ENCODE measurements at regions not wholly inside any gene's neighbourhood (a gene's known extent, or its start where the extent isn't known, plus 50 kb on each side); places are given as distances from the start of the nearest gene placed in this dataset.
A peak's percentile ranks its signal among the peaks of the same experiment; 100 is the strongest.

DNA sequence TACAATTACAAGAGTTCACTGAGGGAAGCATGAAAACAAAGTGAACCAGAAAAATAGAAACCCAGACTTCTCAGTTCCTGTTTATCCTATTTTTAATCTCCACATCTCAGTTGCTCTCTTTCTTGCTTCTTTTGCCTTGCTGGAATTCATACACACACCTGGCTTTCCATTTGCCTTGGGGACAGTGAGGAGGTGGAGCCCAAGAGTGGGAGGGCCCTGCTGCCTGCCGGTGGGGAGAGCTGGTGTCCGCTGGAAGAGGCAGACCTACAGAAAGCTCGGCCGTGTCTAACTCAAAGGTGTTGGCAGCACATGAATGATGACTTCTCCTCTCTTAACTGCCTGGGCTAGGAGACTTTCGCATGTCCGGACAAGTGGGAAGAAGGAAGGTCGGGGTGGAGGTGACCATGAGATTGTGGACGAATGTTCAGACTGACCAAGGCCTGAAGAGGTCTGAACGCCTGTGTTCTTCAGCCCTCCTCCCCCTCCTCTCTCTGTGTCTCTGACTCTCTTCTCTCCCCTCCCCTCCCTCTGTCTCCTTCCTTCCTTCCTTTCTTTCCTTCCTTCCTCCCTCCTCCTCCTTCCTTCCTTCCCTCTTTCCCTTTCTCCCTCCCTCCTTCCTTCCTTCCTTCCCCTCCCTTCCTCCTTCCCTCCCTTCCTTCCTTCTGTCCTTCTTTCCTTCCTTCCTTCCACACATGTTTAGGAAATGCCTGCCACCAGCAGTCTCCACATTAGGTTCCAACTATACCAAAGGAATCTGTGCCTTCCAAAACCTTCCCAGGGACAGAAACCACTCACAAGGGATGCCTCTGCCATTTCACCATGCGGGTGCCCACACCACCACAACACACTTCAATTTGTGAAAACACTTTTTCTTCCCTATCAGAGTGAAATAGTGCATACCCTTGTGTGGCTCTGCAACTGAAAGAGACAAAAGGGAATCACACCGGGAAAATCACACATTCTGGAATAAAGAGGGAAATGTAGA is 157.3 kb upstream of the RUNX1 start:
- Histone ChIP-seq H3K9me2 (replicated peaks; ENCODE audit: insufficient read depth, low read length) (no peaks in the 10 kb centered on the region), H3K27me3 (replicated peaks; ENCODE audit: insufficient read depth, low read length) (peaks cover 15% of the 10 kb centered on the region; the same call in 1 of the 2 replicates), H3K36me3 (replicated peaks; ENCODE audit: insufficient read depth, low read length) (no peaks in the 10 kb centered on the region), H3K9me3 (replicated peaks; ENCODE audit: insufficient read depth, low read length) (no peaks in the 10 kb centered on the region), H2AFZ (ENCODE audit: low read length) (peak overlapping the region; percentile 39; the same call in 1 of the 2 replicates), H3K4me3 (ENCODE audit: low read length) (peak overlapping the region; percentile 35), H3K9ac (ENCODE audit: low read length) (no peak overlapping the region), H4K20me1 (ENCODE audit: insufficient read depth, low read length) (no peaks in the 10 kb centered on the region), H3K4me1 (ENCODE audit: low read length) (peaks cover 19% of the 10 kb centered on the region), H3K79me2 (ENCODE audit: low read length) (no peaks in the 10 kb centered on the region), H3K27ac (ENCODE audit: low read length) (no peak overlapping the region; the same call in 1 of the 2 replicates), H3K4me2 (ENCODE audit: low read depth, low read length) (peak overlapping the region; percentile 57), H3F3A (ENCODE audit: insufficient read depth, low read length) (peaks cover 6% of the 10 kb centered on the region; the same call in 1 of the 2 replicates)
- TF ChIP-seq, protein P1, sequence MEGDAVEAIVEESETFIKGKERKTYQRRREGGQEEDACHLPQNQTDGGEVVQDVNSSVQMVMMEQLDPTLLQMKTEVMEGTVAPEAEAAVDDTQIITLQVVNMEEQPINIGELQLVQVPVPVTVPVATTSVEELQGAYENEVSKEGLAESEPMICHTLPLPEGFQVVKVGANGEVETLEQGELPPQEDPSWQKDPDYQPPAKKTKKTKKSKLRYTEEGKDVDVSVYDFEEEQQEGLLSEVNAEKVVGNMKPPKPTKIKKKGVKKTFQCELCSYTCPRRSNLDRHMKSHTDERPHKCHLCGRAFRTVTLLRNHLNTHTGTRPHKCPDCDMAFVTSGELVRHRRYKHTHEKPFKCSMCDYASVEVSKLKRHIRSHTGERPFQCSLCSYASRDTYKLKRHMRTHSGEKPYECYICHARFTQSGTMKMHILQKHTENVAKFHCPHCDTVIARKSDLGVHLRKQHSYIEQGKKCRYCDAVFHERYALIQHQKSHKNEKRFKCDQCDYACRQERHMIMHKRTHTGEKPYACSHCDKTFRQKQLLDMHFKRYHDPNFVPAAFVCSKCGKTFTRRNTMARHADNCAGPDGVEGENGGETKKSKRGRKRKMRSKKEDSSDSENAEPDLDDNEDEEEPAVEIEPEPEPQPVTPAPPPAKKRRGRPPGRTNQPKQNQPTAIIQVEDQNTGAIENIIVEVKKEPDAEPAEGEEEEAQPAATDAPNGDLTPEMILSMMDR (IDR thresholded peaks at IDR 0.05; ENCODE audit: low read length), result no peak
- TF ChIP-seq EZH2phosphoT487 (IDR thresholded peaks at IDR 0.05; ENCODE audit: low read length) (no peak), EZH2 (optimal IDR thresholded peaks at IDR 0.05; ENCODE audit: low read depth, low read length) (no peak)
- peak; percentile 77 for DNase-seq

DNA sequence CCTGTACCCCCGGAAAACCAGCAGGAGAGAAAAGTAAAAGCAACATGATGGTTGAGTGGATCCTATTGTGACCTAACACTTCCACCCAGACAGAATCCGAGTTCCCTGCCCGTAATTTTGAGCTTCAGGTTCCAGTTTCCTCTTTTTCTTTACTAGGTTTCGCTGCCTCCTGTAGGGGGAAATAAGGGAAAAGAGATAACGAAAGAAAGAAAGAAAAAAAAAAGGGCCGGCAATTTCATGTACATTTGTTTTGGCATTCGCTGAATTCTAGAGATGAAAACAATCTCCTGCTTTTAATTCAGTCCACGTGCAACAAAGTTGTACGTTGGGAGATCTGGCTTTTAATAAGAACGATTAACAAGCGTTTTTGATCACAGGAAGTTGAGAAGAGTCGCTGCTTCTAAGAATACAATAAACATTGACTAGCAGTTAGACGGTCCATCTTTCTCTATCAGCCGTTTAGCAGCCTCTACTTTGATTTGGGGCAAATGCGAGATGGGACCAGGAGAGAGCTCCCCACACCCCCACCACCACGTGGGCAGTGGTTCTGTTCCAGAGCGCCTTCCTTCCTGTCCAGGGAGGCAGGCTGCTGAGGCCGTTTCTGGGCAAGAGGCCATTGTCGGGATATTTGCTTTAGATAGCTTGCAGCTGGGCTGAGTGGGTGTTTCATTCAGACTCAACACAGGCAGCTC is 155.9 kb upstream of the RUNX1 start:
- H3K4me2 ChIP-seq (ENCODE audit: low read depth, low read length), result no peak overlapping the region; the same call in 1 of the 2 replicates
- no peaks in the 10 kb centered on the region for H3K9me2 ChIP-seq (replicated peaks; ENCODE audit: insufficient read depth, low read length)
- no peaks in the 10 kb centered on the region for H3K36me3 ChIP-seq (replicated peaks; ENCODE audit: insufficient read depth, low read length)
- peaks cover 6% of the 10 kb centered on the region; the same call in 1 of the 2 replicates for H3F3A ChIP-seq (ENCODE audit: insufficient read depth, low read length)
- no peak for DNase-seq
- TF ChIP-seq, protein P1 (IDR thresholded peaks at IDR 0.05; ENCODE audit: low read length), result no peak
- no peak for TF ChIP-seq EZH2phosphoT487 (IDR thresholded peaks at IDR 0.05; ENCODE audit: low read length)
- TF ChIP-seq EZH2 (optimal IDR thresholded peaks at IDR 0.05; ENCODE audit: low read depth, low read length), result no peak
- H3K4me1 ChIP-seq (ENCODE audit: low read length), result peaks cover 19% of the 10 kb centered on the region
- H3K4me3 ChIP-seq (ENCODE audit: low read length), result no peak overlapping the region
- H4K20me1 ChIP-seq (ENCODE audit: insufficient read depth, low read length), result no peaks in the 10 kb centered on the region
- H2AFZ ChIP-seq (ENCODE audit: low read length), result no peak overlapping the region
- H3K79me2 ChIP-seq (ENCODE audit: low read length), result no peaks in the 10 kb centered on the region
- H3K27ac ChIP-seq (ENCODE audit: low read length), result no peak overlapping the region
- no peak overlapping the region for H3K9ac ChIP-seq (ENCODE audit: low read length)
- peaks cover 15% of the 10 kb centered on the region; the same call in 1 of the 2 replicates for H3K27me3 ChIP-seq (replicated peaks; ENCODE audit: insufficient read depth, low read length)
- H3K9me3 ChIP-seq (replicated peaks; ENCODE audit: insufficient read depth, low read length), result no peaks in the 10 kb centered on the region

DNA sequence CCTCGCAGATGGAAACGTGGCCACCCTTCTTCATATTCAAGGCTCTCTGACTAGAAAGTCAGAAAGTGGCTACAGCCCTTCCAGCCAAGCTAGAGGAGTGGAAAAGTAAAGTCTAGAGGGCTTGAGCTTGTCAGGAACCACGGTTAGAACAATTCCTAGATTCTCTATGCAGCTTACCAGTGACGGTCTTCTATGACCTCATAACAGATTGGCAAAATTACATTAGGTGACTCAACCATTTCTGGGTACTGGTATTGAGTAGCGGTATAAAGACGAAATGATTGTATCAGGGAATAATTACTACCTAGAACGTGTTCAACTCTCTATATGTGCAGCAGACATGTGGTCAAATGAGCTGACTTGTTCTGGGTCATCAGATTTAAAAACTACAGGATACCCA is 155.0 kb upstream of the RUNX1 start:
- Histone ChIP-seq H3K4me1 (ENCODE audit: low read length) (peaks cover 19% of the 10 kb centered on the region), H3K79me2 (ENCODE audit: low read length) (no peaks in the 10 kb centered on the region), H3K27ac (ENCODE audit: low read length) (no peak overlapping the region), H3K36me3 (replicated peaks; ENCODE audit: insufficient read depth, low read length) (no peaks in the 10 kb centered on the region), H3K4me2 (ENCODE audit: low read depth, low read length) (no peak overlapping the region), H3F3A (ENCODE audit: insufficient read depth, low read length) (peaks cover 6% of the 10 kb centered on the region; the same call in 1 of the 2 replicates), H3K9ac (ENCODE audit: low read length) (no peak overlapping the region), H3K4me3 (ENCODE audit: low read length) (no peak overlapping the region), H4K20me1 (ENCODE audit: insufficient read depth, low read length) (no peaks in the 10 kb centered on the region), H3K9me3 (replicated peaks; ENCODE audit: insufficient read depth, low read length) (no peaks in the 10 kb centered on the region), H3K27me3 (replicated peaks; ENCODE audit: insufficient read depth, low read length) (peaks cover 15% of the 10 kb centered on the region; the same call in 1 of the 2 replicates), H3K9me2 (replicated peaks; ENCODE audit: insufficient read depth, low read length) (no peaks in the 10 kb centered on the region), H2AFZ (ENCODE audit: low read length) (no peak overlapping the region)
- TF ChIP-seq EZH2 (optimal IDR thresholded peaks at IDR 0.05; ENCODE audit: low read depth, low read length), result no peak
- DNase-seq, result no peak
